KMS-11 (cell line): ENCODE measurements at regions not wholly inside any gene's neighbourhood (a gene's known extent, or its start where the extent isn't known, plus 50 kb on each side); places are given as distances from the start of the nearest gene placed in this dataset.
"Not testable (repeated sequence)": the region's sequence is repeated elsewhere in the genome, so short reads cannot be mapped to it uniquely, and the experiment has no call there.

ENCODE experiments used
- H2AFZ ChIP-seq: fragments of 200-600 bp; sonication (generic); 2 replicates; pipeline ENCODE4 v1.6.1; 2016; ENCODE audit warnings: antibody characterized with exemption, mixed run types, low read depth
- H3K27ac ChIP-seq: fragments of 200-600 bp; sonication (generic); 2 replicates; pipeline ENCODE4 v1.6.1; 2016; ENCODE audit warnings: mild to moderate bottlenecking, mixed run types
- H3K27me3 ChIP-seq: fragments of 200-600 bp; sonication (generic); 2 replicates; pipeline ENCODE4 v1.6.1; 2017; ENCODE audit warnings: mild to moderate bottlenecking, low read depth, mixed run types, moderate library complexity; ENCODE audit not compliant: insufficient read depth
- H3K36me3 ChIP-seq: fragments of 200-600 bp; sonication (generic); 2 replicates; pipeline ENCODE4 v1.6.1; 2017; ENCODE audit warnings: mild to moderate bottlenecking, mixed run types; ENCODE audit not compliant: insufficient read depth
- H3K4me1 ChIP-seq: fragments of 200-600 bp; sonication (generic); 2 replicates; pipeline ENCODE4 v1.6.1; 2016; ENCODE audit warnings: mild to moderate bottlenecking, low read depth, mixed run types; ENCODE audit not compliant: poor library complexity, severe bottlenecking
- H3K4me2 ChIP-seq: fragments of 200-600 bp; sonication (generic); 2 replicates; pipeline ENCODE4 v1.7.0; 2016; ENCODE audit warnings: mild to moderate bottlenecking, mixed run types
- H3K4me3 ChIP-seq: fragments of 200-600 bp; sonication (generic); IDR thresholded peaks from 2 replicates; pipeline ENCODE4 v1.6.1; 2017; ENCODE audit warnings: low read depth, low read length, mixed read lengths; ENCODE audit not compliant: insufficient read depth
- H3K79me2 ChIP-seq: fragments of 200-600 bp; sonication (generic); 2 replicates; pipeline ENCODE4 v1.6.1; 2016; ENCODE audit warnings: low read depth, mixed run types; ENCODE audit not compliant: insufficient read depth
- H3K9ac ChIP-seq: fragments of 200-600 bp; sonication (generic); 2 replicates; pipeline ENCODE4 v1.6.1; 2016; ENCODE audit warnings: mild to moderate bottlenecking, mixed run types
- H4K20me1 ChIP-seq: fragments of 200-600 bp; sonication (generic); 2 replicates; pipeline ENCODE4 v1.6.1; 2016; ENCODE audit warnings: mild to moderate bottlenecking, mixed run types; ENCODE audit not compliant: insufficient read depth
- TF ChIP-seq, protein P1 (sequence below): fragments of 200-600 bp; sonication (generic); conservative IDR thresholded peaks from 2 replicates; pipeline ENCODE4 v1.6.1; 2017; ENCODE audit warnings: low read depth, mild to moderate bottlenecking, antibody characterized with exemption, low read length, moderate library complexity, mixed read lengths

DNA sequence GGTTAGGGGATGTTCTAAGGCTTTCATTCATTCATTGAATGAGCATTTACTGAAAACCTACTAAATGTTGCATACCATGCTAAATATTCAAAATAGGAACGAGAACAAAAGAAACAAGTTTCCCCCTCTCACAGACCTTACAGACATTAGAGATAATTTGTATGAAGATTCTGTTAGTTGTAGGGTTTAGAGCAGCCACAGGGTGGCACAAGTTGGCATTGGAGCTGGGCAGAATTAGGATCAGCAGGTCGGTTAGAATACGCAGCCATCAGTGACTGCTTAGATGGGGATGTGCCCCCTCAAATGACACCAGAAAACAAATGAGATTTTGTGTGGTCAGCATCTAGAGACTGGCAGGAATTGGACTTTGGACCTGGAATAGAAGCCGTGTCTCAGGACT, 166.3 kb upstream of the DAAM1 start:
- Histone ChIP-seq H3K4me2 (no peak overlapping the region), H3K36me3 (no peaks in the 10 kb centered on the region), H3K4me3 (no peak overlapping the region), H2AFZ (no peak overlapping the region), H3K79me2 (no peaks in the 10 kb centered on the region), H3K4me1 (no peaks in the 10 kb centered on the region), H3K27ac (no peak overlapping the region), H3K9ac (no peak overlapping the region), H4K20me1 (no peaks in the 10 kb centered on the region), H3K27me3 (no peaks in the 10 kb centered on the region)
- TF ChIP-seq, protein P1, sequence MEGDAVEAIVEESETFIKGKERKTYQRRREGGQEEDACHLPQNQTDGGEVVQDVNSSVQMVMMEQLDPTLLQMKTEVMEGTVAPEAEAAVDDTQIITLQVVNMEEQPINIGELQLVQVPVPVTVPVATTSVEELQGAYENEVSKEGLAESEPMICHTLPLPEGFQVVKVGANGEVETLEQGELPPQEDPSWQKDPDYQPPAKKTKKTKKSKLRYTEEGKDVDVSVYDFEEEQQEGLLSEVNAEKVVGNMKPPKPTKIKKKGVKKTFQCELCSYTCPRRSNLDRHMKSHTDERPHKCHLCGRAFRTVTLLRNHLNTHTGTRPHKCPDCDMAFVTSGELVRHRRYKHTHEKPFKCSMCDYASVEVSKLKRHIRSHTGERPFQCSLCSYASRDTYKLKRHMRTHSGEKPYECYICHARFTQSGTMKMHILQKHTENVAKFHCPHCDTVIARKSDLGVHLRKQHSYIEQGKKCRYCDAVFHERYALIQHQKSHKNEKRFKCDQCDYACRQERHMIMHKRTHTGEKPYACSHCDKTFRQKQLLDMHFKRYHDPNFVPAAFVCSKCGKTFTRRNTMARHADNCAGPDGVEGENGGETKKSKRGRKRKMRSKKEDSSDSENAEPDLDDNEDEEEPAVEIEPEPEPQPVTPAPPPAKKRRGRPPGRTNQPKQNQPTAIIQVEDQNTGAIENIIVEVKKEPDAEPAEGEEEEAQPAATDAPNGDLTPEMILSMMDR: 0 out of 2 replicates have a peak, but pooled peaks have one; percentile 20

DNA sequence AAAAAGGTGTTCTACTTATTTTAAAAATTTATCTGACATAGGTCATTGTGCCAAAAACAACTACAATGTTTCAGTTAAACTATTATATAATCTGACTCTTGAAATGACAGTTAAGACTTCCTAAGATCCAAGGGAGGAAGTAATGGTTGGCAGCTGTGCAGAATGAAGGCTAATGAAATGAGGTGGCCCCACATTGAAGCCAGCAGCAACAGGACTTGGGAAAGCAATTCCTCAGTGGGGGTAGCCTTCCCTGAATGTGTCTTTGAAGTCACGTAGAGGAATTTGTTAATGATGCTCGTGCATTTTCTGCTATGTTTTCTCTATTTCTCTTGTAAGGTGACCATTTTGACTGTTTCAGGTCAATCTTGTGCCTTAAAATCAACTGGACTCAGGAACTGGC, 162.4 kb upstream of the DAAM1 start:
- H3K9ac ChIP-seq: no peak overlapping the region
- TF ChIP-seq, protein P1: no peak
- H3K4me2 ChIP-seq: no peak overlapping the region
- no peaks in the 10 kb centered on the region for H4K20me1 ChIP-seq
- H3K79me2 ChIP-seq: no peaks in the 10 kb centered on the region
- H3K27me3 ChIP-seq: no peaks in the 10 kb centered on the region
- H3K36me3 ChIP-seq: no peaks in the 10 kb centered on the region
- no peak overlapping the region for H3K27ac ChIP-seq
- H2AFZ ChIP-seq: no peak overlapping the region
- H3K4me3 ChIP-seq: no peak overlapping the region
- peaks cover 5% of the 10 kb centered on the region for H3K4me1 ChIP-seq

DNA sequence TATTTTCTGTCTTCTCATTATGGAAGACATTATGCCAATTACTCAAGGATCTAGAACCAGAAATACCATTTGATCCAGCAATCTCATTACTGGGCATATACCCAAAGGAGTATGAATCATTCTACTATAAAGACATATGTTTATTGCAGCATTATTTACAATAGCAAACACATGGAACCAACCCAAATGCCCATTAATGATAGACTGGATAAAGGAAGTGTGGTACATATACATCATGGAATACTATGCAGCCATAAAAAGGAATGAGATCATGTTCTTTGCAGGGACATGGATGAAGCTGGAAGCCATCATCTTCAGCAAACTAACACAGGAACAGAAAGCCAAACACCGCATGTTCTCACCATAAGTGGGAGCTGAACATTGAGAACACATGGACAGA, 161.8 kb upstream of the DAAM1 start:
- H3K4me3 ChIP-seq, H3K4me1 ChIP-seq, H3K27me3 ChIP-seq, H3K36me3 ChIP-seq, H3K27ac ChIP-seq, H2AFZ ChIP-seq, H4K20me1 ChIP-seq, H3K4me2 ChIP-seq, H3K9ac ChIP-seq, H3K79me2 ChIP-seq: not testable (repeated sequence)

DNA sequence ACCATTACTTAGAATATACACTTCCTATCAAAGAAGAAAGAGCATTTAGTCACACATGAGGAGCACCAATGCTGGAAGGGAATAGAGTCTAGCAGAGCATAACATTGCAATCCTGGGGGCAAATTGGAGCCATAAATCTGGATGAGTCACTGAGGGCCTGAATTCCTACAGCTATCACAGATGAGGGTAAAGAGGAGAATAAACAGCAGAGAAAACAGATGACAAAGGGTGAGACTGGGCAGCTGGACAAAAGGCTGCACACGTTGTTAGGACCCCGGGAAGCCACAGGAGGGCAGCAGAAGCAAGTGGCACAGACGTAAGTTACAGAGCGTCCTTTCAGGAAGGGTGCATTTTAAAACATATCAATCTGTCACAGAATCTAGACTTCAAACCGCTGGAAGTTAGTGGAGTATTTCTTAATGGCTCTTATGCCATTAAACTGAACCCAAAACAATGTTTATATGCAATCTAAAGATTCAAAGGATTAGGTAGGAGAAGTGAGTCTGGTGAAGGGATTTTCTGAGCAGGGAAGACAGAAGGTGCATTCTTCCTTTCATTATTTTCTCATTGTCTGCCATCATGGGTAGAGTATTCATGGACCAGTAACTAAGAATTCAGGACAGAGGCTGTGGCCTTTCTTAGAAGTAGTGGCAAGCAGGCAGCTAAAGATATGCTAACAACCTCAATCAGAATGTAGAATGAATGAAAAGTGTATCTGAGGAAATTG, 159.8 kb upstream of the DAAM1 start:
- TF ChIP-seq, protein P1: peak; percentile 75
- peak overlapping the region; percentile 71 for H2AFZ ChIP-seq
- no peaks in the 10 kb centered on the region for H3K36me3 ChIP-seq
- peak overlapping the region; percentile 29; the same call in 1 of the 2 replicates for H3K4me2 ChIP-seq
- no peak overlapping the region for H3K27ac ChIP-seq
- no peak overlapping the region for H3K4me3 ChIP-seq
- no peaks in the 10 kb centered on the region for H3K79me2 ChIP-seq
- H3K27me3 ChIP-seq: no peaks in the 10 kb centered on the region
- no peak overlapping the region for H3K9ac ChIP-seq
- H4K20me1 ChIP-seq: no peaks in the 10 kb centered on the region
- peaks cover 5% of the 10 kb centered on the region for H3K4me1 ChIP-seq

DNA sequence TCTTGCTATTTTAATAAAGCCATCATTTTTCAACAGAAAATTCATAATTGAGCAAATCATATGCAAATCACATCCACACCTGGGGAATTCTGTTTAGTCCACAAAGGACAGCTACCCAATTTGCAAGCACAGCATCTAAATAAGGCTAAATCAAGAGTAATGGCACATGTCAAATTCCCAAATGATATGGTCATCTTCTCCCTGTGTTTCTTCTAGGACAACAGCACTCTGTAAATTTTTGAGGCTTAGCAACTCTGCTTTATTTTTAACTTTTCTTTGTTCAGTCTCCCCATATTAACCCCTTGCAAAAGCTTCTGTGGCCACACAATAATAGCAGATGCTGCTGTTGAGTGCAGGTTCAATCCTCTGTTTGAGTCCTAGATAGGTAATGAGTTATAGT, 155.6 kb upstream of the DAAM1 start:
- Histone ChIP-seq H3K4me1 (peaks cover 5% of the 10 kb centered on the region), H3K27me3 (no peaks in the 10 kb centered on the region), H3K9ac (no peak overlapping the region), H4K20me1 (no peaks in the 10 kb centered on the region), H3K36me3 (no peaks in the 10 kb centered on the region), H2AFZ (no peak overlapping the region), H3K79me2 (no peaks in the 10 kb centered on the region), H3K27ac (no peak overlapping the region), H3K4me3 (no peak overlapping the region), H3K4me2 (no peak overlapping the region)
- TF ChIP-seq, protein P1: no peak
